Transverse colon (tissue), 4 donors: ENCODE measurements at regions not wholly inside any gene's neighbourhood (a gene's known extent, or its start where the extent isn't known, plus 50 kb on each side); places are given as distances from the start of the nearest gene placed in this dataset.

Experiments
- CTCF ChIP-seq, 5 experiments: fragments of 200-600 bp in 3 of 5; fragments of 450-650 bp in 2 of 5; sonication (generic) in 3 of 5; IDR thresholded peaks; 1 replicate in 2 of 5; 2 replicates in 3 of 5; pipeline ENCODE4 v1.5.1; 2016 to 2017; ENCODE audit warnings: antibody characterized with exemption in 5 of 5, inconsistent platforms in 3 of 5, mild to moderate bottlenecking in 2 of 5, moderate library complexity in 1 of 5
- EP300 ChIP-seq: sonication (generic); formaldehyde crosslinking; IDR thresholded peaks from one replicate; pipeline ENCODE4 v1.6.1; 2017; ENCODE audit warnings: antibody characterized with exemption, low read depth
- POLR2A ChIP-seq: fragments of 450-650 bp; IDR thresholded peaks from one replicate; pipeline ENCODE4 v1.6.1; 2016; ENCODE audit warnings: antibody characterized with exemption, mild to moderate bottlenecking, moderate library complexity
- POLR2AphosphoS5 ChIP-seq, 3 donors: sonication (generic); formaldehyde crosslinking; IDR thresholded peaks; one replicate each; pipeline ENCODE4 v1.6.1; 2016; ENCODE audit warnings: antibody characterized with exemption in 3 of 3

GRCh38 chr7:46003896-46004875, 83.1 kb upstream of the IGFBP3 start:
- TF ChIP-seq POLR2AphosphoS5 (IDR thresholded peaks at IDR 0.05), result no peak
- TF ChIP-seq CTCF (IDR thresholded peaks at IDR 0.05), result no peak
- TF ChIP-seq POLR2A, result no peak
- no peak for TF ChIP-seq EP300
